ENCODE measurements at regions not wholly inside any gene's neighbourhood (a gene's known extent, or its start where the extent isn't known, plus 50 kb on each side); places are given as distances from the start of the nearest gene placed in this dataset.

DNA sequence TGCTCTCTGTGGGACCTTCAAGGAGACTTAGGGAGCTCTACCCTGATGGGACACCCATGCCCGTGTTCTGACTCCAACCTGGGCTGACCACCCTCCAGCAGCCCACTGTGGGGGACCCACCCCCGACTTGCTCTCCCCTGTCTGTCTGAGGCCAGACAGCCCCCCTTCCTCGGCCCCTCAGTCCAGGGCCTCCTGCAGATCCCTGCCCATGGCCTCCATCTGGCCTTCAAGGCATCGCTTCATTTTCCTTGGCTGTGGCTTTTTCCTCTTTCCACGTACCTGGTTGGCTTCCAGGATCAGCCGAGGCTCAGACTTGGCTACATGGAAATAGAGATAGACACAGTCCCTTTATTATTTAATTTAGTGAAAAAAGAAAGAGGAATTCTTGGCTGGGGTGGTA, 290.0 kb downstream of the CYP26B1 start:
- TF ChIP-seq, protein P1, sequence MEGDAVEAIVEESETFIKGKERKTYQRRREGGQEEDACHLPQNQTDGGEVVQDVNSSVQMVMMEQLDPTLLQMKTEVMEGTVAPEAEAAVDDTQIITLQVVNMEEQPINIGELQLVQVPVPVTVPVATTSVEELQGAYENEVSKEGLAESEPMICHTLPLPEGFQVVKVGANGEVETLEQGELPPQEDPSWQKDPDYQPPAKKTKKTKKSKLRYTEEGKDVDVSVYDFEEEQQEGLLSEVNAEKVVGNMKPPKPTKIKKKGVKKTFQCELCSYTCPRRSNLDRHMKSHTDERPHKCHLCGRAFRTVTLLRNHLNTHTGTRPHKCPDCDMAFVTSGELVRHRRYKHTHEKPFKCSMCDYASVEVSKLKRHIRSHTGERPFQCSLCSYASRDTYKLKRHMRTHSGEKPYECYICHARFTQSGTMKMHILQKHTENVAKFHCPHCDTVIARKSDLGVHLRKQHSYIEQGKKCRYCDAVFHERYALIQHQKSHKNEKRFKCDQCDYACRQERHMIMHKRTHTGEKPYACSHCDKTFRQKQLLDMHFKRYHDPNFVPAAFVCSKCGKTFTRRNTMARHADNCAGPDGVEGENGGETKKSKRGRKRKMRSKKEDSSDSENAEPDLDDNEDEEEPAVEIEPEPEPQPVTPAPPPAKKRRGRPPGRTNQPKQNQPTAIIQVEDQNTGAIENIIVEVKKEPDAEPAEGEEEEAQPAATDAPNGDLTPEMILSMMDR (IDR thresholded peaks at IDR 0.05): no peak
- no peak for TF ChIP-seq POLR2A (IDR thresholded peaks at IDR 0.05)
- peaks cover 0 to 2% (median under 1%) of the 10 kb centered on the region in 3 donors for H3K4me1 ChIP-seq
- 65% methylated on average over 6 of the region's 6 CpGs; no CpG with 5 or more reads in 1 of the 2 donors for WGBS, 2 donors
- no peak overlapping the region for H3K4me3 ChIP-seq
- H3K9me3 ChIP-seq: peaks cover 0 to 9% (median 0%) of the 10 kb centered on the region in 3 donors
- DNase-seq: no peak
- peaks cover 0 to 13% (median 0%) of the 10 kb centered on the region in 4 donors for H3K27me3 ChIP-seq
- H3K36me3 ChIP-seq: no peaks in the 10 kb centered on the region
- H3K27ac ChIP-seq: no peak overlapping the region
- intact Hi-C loops (cut with DNase I): no loop called here

- no peak for DNase-seq
- 67 to 70% methylated on average over 10 of the region's 10 CpGs for WGBS, 2 donors
Observed at GRCh38 chr2:71856773-71857525, 290.7 kb downstream of the CYP26B1 start.

DNA sequence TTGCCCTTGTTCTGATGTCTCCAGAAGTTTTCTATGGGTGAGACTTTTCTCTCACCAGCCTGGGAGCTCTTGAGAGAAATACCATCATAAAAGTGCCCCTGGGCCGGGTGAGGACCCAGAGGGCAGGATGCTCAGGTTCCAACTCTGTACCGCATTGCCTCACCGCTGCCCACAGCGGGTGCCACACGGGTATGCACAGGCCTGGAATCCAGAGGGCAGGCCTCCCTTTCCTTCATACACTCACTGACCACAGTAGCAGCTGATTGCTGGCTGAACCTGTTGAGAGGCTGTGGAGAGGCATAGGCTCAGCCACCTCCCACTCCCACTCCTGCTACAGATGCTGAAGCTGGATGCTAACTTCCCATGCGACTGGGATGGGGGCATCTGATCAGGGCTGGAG, 293.8 kb downstream of the CYP26B1 start:
- no peak for DNase-seq
- H3K4me3 ChIP-seq: no peak overlapping the region
- H3K27me3 ChIP-seq: peaks cover 0 to 27% (median 0%) of the 10 kb centered on the region in 4 donors
- no peak for TF ChIP-seq POLR2A (IDR thresholded peaks at IDR 0.05)
- TF ChIP-seq, protein P1 (IDR thresholded peaks at IDR 0.05): no peak
- H3K36me3 ChIP-seq: no peaks in the 10 kb centered on the region
- peaks cover 0 to 9% (median 0%) of the 10 kb centered on the region in 3 donors for H3K9me3 ChIP-seq
- 97% methylated on average over 5 of the region's 6 CpGs; no CpG with 5 or more reads in 1 of the 2 donors for WGBS, 2 donors
- intact Hi-C loops (cut with DNase I): no loop called here
- no peak overlapping the region for H3K27ac ChIP-seq
- H3K4me1 ChIP-seq: peaks cover 0 to 32% (median 8%) of the 10 kb centered on the region in 3 donors

More at GRCh38 chr2:71856773-71857525, 290.7 kb downstream of the CYP26B1 start:
- intact Hi-C loops (cut with DNase I): no loop called here
- Histone ChIP-seq H3K27ac (no peak overlapping the region), H3K4me3 (no peak overlapping the region), H3K27me3 (peaks cover 0 to 20% (median 0%) of the 10 kb centered on the region in 4 donors), H3K36me3 (no peaks in the 10 kb centered on the region), H3K9me3 (peaks cover 0 to 9% (median 0%) of the 10 kb centered on the region in 3 donors), H3K4me1 (peaks cover 0 to 9% (median 7%) of the 10 kb centered on the region in 3 donors)
- TF ChIP-seq, protein P1 (IDR thresholded peaks at IDR 0.05): no peak
- no peak for TF ChIP-seq POLR2A (IDR thresholded peaks at IDR 0.05)

DNA sequence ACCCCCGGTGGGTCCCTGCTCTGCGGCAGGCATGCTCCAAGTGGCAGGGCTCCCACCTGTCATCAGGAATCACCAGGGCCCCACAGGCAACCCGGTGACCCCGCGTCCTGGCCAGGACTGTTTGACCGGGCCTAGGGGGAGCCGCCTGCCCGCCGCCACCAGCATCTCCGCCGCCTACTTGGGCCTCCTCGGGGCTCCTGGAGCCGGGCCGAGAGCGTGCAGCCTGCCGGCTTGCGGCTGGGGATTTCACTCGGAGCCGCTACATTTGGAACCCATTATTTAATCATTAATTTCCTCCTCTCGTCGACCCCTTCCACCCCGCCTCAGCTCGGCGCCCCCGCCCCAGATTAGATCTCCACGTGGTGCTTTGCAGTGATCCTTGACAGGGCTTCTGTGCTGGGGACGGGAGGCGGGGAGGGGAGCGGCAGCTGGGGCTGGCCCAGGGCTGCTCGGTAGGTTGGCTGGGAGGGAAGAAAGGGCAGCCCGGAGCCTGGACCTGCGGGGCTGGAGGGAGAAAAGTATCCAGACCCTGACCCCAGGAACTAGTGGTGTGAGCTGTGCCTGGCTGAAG, 295.4 kb downstream of the CYP26B1 start:
- no peak for DNase-seq
- WGBS, 2 donors: 11 to 20% methylated on average over 13 to 15 of the region's 32 CpGs

More for the DNA sequence above, 295.4 kb downstream of the CYP26B1 start:
- Histone ChIP-seq H3K27me3 (peaks cover 0 to 27% (median 0%) of the 10 kb centered on the region in 4 donors), H3K9me3 (peaks cover 0 to 9% (median 0%) of the 10 kb centered on the region in 3 donors), H3K4me1 (peaks cover 0 to 32% (median 8%) of the 10 kb centered on the region in 3 donors), H3K27ac (peak overlapping the region in 1 of 4 donors; percentile 21), H3K4me3 (peak overlapping the region in 1 of 4 donors; percentile 2), H3K36me3 (no peaks in the 10 kb centered on the region)
- TF ChIP-seq, protein P1 (IDR thresholded peaks at IDR 0.05): no peak
- no peak for TF ChIP-seq POLR2A (IDR thresholded peaks at IDR 0.05)
- intact Hi-C loops (cut with DNase I): no loop called here
